Keratinocyte (primary cell): ENCODE measurements at regions not wholly inside any gene's neighbourhood (a gene's known extent, or its start where the extent isn't known, plus 50 kb on each side); places are given as distances from the start of the nearest gene placed in this dataset.

ENCODE experiments used
- EZH2 ChIP-seq: IDR thresholded peaks from one replicate; pipeline ENCODE4 v1.6.1; 2012; ENCODE audit warnings: inconsistent platforms, mild to moderate bottlenecking, low read length, moderate library complexity
- TF ChIP-seq, protein P1 (sequence below), 3 experiments: IDR thresholded peaks in 1 of 3; conservative IDR thresholded peaks in 1 of 3; optimal IDR thresholded peaks in 1 of 3; 2 replicates in 2 of 3; 3 replicates in 1 of 3; pipeline versions ENCODE3 to v1.5.1; 2011; ENCODE audit warnings: low read length in 3 of 3, mild to moderate bottlenecking in 3 of 3, moderate library complexity in 2 of 3, control low read depth in 1 of 3, inconsistent platforms in 1 of 3; ENCODE audit not compliant: insufficient read depth in 2 of 3; ENCODE audit errors: extremely low read depth in 1 of 3

DNA sequence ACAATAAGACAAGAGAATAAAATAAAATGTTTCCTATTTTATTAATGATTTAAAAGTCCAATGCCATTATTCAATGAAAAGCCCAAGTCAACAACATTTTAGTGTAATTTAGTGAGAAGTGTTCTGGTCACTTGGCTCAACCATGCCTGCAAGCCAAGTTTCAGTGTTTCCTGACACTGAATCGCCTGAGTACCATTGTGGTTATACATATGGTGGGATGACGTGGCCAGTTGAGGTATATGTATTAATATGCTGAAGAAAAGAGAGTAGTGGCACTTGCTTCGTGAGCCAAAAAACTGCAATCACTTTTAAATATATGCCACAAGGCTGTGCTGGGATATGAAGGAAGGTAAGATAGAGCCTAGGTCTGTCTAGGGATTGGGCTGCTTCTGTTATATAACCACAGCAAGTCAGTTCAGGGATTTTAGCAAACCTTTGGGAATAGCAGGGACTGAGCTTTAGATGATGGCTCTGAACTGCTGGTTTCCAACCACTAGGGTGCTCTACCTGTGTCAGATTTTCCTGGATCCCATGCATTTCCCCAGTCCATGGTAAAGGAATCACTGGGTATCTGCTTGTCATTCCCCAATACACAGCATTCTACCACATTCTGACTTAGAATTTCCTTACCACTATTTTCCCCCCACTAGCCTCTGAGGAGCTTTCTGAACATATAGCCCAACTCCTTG, 214.0 kb upstream of the PRPS1L1 start:
- no peak for TF ChIP-seq EZH2
- TF ChIP-seq, protein P1, sequence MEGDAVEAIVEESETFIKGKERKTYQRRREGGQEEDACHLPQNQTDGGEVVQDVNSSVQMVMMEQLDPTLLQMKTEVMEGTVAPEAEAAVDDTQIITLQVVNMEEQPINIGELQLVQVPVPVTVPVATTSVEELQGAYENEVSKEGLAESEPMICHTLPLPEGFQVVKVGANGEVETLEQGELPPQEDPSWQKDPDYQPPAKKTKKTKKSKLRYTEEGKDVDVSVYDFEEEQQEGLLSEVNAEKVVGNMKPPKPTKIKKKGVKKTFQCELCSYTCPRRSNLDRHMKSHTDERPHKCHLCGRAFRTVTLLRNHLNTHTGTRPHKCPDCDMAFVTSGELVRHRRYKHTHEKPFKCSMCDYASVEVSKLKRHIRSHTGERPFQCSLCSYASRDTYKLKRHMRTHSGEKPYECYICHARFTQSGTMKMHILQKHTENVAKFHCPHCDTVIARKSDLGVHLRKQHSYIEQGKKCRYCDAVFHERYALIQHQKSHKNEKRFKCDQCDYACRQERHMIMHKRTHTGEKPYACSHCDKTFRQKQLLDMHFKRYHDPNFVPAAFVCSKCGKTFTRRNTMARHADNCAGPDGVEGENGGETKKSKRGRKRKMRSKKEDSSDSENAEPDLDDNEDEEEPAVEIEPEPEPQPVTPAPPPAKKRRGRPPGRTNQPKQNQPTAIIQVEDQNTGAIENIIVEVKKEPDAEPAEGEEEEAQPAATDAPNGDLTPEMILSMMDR (optimal IDR thresholded peaks at IDR 0.05 in 1 of 3, IDR thresholded peaks at IDR 0.05 in 1 of 3, conservative IDR thresholded peaks at IDR 0.05 in 1 of 3; ENCODE audit: extremely low read depth in 1 of 3, insufficient read depth in 2 of 3, low read length in 3 of 3), result peak; percentile 15 to 24 (median 18)
